IMR-90 (cell line): ENCODE measurements at regions not wholly inside any gene's neighbourhood (a gene's known extent, or its start where the extent isn't known, plus 50 kb on each side); places are given as distances from the start of the nearest gene placed in this dataset.

Experiments used
- BHLHE40 ChIP-seq: fragments of 150-350 bp; IDR thresholded peaks from 2 replicates; pipeline ENCODE4 v1.6.1; 2016; ENCODE audit warnings: mild to moderate bottlenecking, low read depth, low read length
- CEBPB ChIP-seq: IDR thresholded peaks from 2 replicates; pipeline ENCODE4 v1.6.1; 2012; ENCODE audit warnings: low read depth, low read length, improper control_type of control experiment
- POLR2A ChIP-seq: IDR thresholded peaks from 2 replicates; pipeline ENCODE4 v1.6.1; 2012; ENCODE audit warnings: mild to moderate bottlenecking, low read depth, low read length
- RAD21 ChIP-seq: IDR thresholded peaks from 2 replicates; pipeline ENCODE4 v1.6.1; 2012; ENCODE audit warnings: low read length, improper control_type of control experiment
- RFX5 ChIP-seq: IDR thresholded peaks from 2 replicates; pipeline ENCODE4 v1.8.0; 2012; ENCODE audit warnings: low read depth, mild to moderate bottlenecking, low read length, moderate library complexity
- TF ChIP-seq, protein P1 (sequence below): conservative IDR thresholded peaks from 2 replicates; pipeline ENCODE4 v1.5.1; 2012; ENCODE audit warnings: mild to moderate bottlenecking, low read depth, low read length, improper control_type of control experiment

DNA sequence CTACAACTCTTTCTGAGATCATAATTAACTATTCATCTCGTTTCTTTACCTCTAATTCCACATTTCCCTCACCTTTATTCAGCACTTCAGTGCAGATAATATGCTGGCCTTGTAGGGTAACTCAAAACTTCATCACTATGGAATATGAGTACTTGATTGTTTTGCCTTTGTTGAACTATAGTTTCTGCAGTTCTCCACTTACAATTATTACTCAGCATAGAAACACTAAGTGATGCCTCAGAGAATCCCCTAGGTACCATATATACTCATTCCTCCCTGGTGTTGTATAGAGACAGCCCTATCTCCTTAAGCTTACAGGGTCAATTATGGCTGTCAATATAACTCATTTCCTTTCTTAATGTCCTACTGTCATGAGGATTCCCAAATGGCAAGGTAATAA, 380.6 kb upstream of the RBMS3 start:
- no peak for TF ChIP-seq RAD21
- TF ChIP-seq, protein P1, sequence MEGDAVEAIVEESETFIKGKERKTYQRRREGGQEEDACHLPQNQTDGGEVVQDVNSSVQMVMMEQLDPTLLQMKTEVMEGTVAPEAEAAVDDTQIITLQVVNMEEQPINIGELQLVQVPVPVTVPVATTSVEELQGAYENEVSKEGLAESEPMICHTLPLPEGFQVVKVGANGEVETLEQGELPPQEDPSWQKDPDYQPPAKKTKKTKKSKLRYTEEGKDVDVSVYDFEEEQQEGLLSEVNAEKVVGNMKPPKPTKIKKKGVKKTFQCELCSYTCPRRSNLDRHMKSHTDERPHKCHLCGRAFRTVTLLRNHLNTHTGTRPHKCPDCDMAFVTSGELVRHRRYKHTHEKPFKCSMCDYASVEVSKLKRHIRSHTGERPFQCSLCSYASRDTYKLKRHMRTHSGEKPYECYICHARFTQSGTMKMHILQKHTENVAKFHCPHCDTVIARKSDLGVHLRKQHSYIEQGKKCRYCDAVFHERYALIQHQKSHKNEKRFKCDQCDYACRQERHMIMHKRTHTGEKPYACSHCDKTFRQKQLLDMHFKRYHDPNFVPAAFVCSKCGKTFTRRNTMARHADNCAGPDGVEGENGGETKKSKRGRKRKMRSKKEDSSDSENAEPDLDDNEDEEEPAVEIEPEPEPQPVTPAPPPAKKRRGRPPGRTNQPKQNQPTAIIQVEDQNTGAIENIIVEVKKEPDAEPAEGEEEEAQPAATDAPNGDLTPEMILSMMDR: no peak
- no peak for TF ChIP-seq POLR2A
- TF ChIP-seq BHLHE40: no peak
- no peak for TF ChIP-seq CEBPB
- no peak for TF ChIP-seq RFX5
